HG03520 (cell line): ENCODE measurements at regions not wholly inside any gene's neighbourhood (a gene's known extent, or its start where the extent isn't known, plus 50 kb on each side); places are given as distances from the start of the nearest gene placed in this dataset.
"Not testable (repeated sequence)": the region's sequence is repeated elsewhere in the genome, so short reads cannot be mapped to it uniquely, and the experiment has no call there.

Source experiments
- ATAC-seq: cut with Tn5 transposase; IDR thresholded peaks from one replicate; pipeline ENCODE4 v1.9.1; 2021; ENCODE audit warnings: mild to moderate bottlenecking, moderate library complexity; ENCODE audit not compliant: unreplicated experiment

- no peak for ATAC-seq
These were observed 51.2 kb upstream of the SGCE start for GRCh38 chr7:94706996-94707740.

GRCh38 chr7:94710256-94710655 lies 54.3 kb upstream of the SGCE start:
- no peak for ATAC-seq

GRCh38 chr7:94722360-94722759 lies 66.4 kb upstream of the SGCE start:
- ATAC-seq, result not testable (repeated sequence)

GRCh38 chr7:94728893-94729292 lies 73.0 kb upstream of the SGCE start:
- not testable (repeated sequence) for ATAC-seq

- ATAC-seq, result no peak
These were observed 82.1 kb upstream of the SGCE start for GRCh38 chr7:94738071-94738470.

GRCh38 chr7:94739180-94739579 lies 83.2 kb upstream of the SGCE start:
- ATAC-seq, result no peak

GRCh38 chr7:94740509-94740908 lies 84.6 kb upstream of the SGCE start:
- ATAC-seq, result no peak

GRCh38 chr7:94741179-94741578 lies 85.2 kb upstream of the SGCE start:
- ATAC-seq, result no peak

- no peak for ATAC-seq
These were observed 92.4 kb upstream of the SGCE start for GRCh38 chr7:94748376-94748775.

- ATAC-seq, result no peak
These were observed 104.6 kb upstream of the SGCE start for GRCh38 chr7:94760446-94761100.

- no peak for ATAC-seq
These were observed 105.5 kb upstream of the SGCE start for GRCh38 chr7:94761451-94761850.

DNA sequence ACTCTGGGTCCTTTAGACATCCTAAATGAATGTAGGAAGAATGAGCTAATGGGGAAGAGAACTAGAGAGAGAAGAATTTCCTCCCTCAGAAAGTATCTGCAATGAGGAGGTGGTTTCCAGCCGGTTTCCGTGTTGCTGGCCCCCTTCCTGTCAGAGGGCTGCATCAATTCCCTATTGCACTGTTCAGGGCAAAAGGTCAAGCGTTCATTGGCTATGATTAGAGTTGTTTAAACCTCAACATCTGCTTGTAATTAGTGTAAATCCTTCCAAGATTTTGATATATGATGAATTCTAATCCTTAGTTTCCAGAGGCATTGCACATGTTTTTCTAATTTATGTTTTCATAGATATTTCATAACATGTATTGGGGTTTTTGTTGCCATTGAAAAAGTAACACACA lies 107.3 kb upstream of the SGCE start:
- peak; percentile 75 for ATAC-seq

GRCh38 chr7:94769724-94770123 lies 113.8 kb upstream of the SGCE start:
- no peak for ATAC-seq

DNA sequence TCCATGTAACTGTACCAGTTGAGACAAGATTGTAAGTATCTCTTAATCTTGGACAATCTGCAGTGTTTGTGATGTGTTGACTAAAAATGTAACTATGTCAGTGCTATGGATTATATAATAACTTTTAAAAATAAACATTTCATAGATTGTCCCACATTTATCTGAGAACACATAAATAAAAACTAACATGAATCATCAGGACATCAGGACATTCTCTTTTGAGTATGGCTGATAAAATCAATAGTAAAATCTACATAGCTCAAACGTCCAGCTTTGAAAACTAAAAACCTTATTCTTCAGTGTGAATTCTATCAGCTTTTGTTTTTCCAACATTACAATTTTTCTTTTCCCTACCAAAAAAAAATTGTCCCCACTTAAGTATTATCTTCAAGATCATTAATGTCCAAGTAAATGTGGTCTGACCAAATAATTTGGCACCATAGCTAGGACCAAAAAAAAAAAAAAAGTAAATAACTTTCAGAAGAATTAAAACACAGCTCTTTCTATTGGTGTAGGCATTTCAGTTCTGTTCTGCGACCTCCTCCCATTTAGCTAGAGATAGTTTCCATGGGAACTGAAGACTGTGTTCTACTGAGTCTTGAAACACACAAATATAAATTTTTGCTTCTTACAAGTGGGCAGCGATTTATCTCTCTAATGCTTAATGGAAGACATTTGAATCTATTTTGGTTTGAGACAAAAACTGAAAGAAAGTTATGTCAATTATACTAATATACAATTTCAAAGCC lies 123.0 kb upstream of the SGCE start:
- no peak for ATAC-seq

GRCh38 chr7:94779861-94780260 lies 123.9 kb upstream of the SGCE start:
- no peak for ATAC-seq

DNA sequence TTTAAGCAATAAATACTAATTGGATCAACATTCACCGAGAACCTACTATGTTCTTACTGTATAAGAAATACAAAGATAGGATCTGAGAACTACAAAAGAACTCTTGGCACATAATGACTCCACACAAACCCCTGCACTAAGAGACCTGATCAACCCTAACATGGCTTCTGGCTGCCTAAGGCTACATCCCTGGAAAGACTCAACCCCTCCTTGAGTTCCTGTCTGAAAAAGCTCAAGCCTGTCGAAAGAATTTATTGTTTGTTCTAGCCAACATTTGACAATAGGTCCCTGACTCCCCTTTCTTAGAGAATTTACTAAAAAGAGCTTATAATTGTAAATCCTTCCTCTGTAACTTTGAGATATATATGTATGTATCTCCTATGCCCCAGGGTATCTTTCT lies 125.3 kb upstream of the SGCE start:
- no peak for ATAC-seq

GRCh38 chr7:94782777-94783176 lies 124.6 kb upstream of the PPP1R9A start:
- ATAC-seq, result no peak

DNA sequence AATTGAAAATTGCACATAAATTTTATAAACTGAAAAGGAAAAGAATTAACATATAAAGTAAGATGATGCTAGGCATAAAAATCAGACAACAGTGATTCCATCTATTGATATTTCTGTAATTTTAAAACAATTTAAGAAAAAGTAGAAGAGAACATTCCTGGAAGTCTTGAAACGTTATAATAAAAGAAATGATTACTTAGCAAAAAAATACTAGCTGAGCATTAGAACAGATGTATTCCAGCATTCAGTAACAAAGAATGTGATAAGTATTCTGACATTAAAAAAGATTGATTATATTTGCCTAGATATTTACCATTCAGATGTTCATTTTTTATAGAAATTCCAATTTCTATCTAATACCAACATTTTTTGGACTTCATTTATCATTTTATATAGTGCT lies 120.1 kb upstream of the PPP1R9A start:
- no peak for ATAC-seq

DNA sequence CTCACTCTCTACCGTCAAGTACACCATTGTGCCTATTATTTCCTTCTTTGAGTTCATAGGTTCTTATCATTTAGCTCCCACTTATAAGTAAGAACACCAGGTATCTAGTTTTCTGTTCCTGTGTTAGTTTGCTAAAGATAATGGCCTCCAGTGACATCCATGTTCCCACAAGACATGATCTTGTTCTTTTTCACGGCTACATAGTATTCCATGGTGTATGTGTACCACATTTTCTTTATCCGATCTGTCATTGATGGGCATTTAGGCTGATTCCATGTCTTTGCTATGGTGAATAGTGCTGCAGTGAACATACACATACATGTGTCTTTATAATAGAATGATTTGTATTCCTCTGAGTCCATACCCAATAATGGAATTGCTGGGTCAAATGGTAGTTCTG lies 119.0 kb upstream of the PPP1R9A start:
- not testable (repeated sequence) for ATAC-seq

DNA sequence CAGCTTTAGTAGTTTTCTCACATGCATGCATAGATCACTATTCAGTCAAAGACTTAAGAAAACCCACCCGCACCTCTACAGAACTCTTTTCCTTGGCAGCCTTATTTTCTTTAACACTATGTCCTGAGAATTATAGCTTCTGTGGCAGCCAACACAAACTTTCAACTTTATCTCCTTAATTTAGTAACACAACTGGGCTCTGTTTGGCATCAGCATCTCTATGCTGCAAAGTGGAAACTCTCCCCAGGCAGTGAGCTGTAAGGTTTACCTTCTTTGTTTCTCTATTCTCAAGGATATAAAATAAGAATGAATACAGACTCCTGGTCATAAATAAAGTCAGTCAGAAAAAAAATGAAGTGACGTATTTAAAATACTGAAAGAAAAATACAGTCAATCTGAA lies 115.2 kb upstream of the PPP1R9A start:
- ATAC-seq, result no peak

DNA sequence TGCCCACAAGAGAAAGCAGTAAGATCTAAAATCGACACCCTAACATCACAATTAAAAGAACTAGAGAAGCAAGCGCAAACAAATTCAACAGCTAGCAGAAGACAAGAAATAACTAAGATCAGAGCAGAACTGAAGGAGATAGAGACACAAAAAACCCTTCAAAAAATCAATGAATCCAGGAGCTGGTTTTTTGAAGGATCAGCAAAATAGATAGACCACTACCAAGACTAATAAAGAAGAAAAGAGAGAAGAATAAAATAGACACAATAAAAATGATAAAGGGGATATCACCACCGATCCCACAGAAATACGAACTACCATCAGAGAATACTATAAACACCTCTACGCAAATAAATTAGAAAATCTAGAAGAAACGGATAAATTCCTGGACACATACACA lies 110.0 kb upstream of the PPP1R9A start:
- not testable (repeated sequence) for ATAC-seq

DNA sequence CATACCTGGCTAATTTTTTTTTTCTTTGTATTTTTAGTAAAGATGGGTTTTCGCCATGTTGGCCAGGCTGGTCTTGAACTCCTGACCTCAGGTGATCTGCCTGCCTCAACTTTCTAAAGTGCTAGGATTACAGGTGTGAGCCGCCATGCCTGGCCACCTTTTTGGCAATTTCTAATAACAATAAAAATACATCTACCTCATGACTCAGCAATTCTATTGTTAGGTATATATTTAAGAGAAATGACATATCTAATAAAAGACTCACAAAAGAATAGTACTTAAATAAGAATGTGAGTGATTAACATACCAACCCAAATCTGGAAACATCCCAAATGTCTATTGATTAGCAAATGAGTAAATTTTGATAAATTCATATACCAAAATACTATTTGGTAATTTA lies 103.6 kb upstream of the PPP1R9A start:
- ATAC-seq, result no peak
